GM21390 (cell line): ENCODE measurements at regions not wholly inside any gene's neighbourhood (a gene's known extent, or its start where the extent isn't known, plus 50 kb on each side); places are given as distances from the start of the nearest gene placed in this dataset.

ENCODE experiments used
- ATAC-seq: cut with Tn5 transposase; IDR thresholded peaks from one replicate; pipeline ENCODE4 v1.9.1; 2021; ENCODE audit not compliant: unreplicated experiment

- ATAC-seq = no peak
Observed at GRCh38 chr5:66459728-66460127, 136.5 kb upstream of the MAST4 start.

DNA sequence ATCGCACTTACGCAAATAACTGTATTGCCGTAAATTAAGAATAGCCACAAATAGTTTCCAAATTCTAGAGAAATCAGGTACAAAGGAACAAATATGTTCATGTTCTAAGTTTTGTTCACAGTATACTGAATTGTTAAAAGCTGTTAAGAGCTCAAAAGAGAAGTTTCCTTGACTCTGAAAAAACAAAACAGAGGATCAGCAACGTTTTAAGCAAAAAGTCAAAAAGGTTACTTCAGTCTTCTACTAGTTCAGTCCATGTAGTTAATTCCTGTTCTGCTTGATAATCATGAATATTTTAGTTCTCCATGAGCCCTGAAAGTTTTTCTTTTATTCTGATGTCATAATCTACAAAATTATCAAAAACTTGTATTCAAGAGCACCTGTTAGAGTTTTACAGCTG is 128.6 kb upstream of the MAST4 start:
- ATAC-seq = no peak

DNA sequence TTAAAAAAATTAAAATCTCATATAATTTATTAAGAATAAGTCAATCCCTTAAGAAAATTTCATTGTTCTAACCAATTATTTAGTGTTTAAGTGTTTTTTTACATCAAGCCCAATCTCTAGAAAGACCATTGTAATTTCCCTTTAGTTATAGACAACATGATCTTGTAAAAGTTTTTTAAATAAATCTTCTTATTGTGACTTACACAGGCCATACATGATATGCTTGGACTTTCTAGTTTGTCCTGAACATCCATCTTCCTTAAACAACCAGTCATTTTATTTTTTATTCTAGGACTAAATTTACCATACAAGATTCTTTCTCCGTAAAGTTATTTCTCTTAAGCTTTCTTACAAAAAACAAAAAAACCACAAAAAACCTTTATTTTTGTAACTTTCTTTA is 126.5 kb upstream of the MAST4 start:
- ATAC-seq = no peak

- no peak for ATAC-seq
Observed at GRCh38 chr5:66472010-66472409, 124.2 kb upstream of the MAST4 start.

DNA sequence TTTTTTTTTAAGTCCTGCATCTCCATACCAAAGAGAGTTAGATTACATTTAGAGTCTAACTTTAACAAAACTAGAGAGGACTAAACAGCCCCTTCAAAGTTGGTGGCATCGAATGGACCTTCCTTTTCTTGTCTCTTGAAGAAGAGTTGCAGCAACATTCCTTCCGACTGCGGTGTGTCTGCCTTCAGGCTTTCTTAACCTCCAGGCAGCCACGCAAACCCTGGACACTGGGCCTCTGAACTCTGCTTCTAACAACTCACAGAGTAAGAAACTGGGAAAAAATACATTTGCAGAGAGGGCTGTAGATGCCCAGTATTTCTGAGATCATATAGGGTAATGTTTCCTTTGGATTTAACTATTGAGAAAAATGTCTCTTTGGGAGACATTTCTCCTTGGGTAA is 120.5 kb upstream of the MAST4 start:
- no peak for ATAC-seq

- no peak for ATAC-seq
Observed at GRCh38 chr5:66477596-66477995, 118.6 kb upstream of the MAST4 start.

- ATAC-seq = no peak
Observed at GRCh38 chr5:66494437-66494836, 101.8 kb upstream of the MAST4 start.

GRCh38 chr5:66498791-66499207 is 97.4 kb upstream of the MAST4 start:
- no peak for ATAC-seq

GRCh38 chr5:66503203-66503789 is 92.9 kb upstream of the MAST4 start:
- ATAC-seq = no peak

DNA sequence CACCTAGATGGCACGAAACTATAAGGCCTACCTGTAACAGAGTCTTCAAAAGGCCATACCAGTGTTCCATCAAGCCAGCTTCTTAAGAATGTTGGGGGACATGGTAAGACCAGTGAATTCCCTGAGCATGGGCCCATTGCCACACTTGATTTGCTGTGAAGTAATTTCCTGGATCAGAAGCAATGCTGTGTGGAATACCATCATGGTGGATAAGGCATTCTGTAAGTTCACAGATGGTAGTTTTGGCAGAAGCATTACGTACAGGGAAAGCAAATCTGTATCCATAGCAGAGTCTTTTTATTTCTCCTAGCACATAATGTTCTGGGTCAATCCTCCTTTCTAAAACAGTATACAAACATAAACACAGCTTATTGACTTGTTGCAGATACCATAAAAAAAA is 89.1 kb upstream of the MAST4 start:
- no peak for ATAC-seq

DNA sequence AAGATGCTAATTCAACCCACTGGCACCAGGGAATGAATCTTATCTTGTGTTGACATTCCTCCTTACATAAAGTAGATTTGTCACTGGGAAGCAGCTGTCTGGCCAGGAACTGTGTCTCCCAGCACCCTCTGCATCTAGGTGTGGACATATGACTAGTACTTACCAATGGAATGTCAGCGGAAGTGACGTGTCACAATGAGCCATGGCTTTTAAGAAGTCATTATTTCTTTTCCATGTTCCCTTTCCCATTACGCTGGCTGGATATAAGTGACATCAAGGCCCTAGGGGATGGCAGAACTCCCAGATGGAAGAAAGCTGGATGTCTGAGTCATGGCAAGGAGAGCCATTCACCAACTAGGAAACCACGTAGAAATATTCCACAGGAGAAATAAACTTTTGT is 84.7 kb upstream of the MAST4 start:
- no peak for ATAC-seq

- no peak for ATAC-seq
Observed at GRCh38 chr5:66513130-66513529, 83.1 kb upstream of the MAST4 start.

DNA sequence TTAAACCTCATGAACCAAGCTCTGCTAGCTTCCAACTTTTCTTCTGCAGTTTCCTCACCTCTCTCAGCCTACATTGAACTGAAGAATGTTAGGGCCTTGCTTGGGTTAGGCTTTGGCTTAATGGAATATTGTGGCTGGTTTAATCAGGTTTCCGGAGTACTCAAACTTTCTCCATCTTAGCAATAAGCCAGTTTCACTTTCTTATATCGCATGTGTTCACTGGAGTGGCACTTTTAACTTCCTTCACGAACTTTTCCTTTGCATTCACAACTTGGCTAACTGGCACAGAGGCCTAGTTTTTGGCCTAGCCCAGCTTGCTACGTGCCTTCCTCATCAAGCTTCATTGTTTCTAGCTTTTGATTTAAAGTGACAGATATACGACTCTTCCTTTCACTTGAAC is 81.0 kb upstream of the MAST4 start:
- ATAC-seq = no peak

DNA sequence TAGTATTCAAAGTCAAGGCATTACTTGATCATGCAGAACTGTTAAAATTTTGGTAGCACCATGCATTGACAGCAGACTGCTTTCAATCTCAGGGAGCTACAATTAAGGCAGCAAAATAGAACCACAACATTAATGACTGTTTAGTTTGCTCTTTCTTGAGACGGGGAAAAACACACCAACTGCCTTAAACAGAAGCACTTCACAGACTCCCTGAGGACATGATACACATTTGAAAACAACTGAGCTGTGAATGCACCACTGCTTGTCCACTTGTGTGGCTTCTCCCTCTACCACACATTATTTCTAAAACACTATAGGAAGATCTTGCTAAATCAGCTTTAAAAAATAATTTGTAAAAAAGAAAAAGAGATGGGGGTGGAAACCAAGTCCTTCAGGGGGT is 79.6 kb upstream of the MAST4 start:
- no peak for ATAC-seq

- no peak for ATAC-seq
Observed at GRCh38 chr5:66517351-66517750, 78.8 kb upstream of the MAST4 start.

- no peak for ATAC-seq
Observed at GRCh38 chr5:66518052-66518451, 78.1 kb upstream of the MAST4 start.

DNA sequence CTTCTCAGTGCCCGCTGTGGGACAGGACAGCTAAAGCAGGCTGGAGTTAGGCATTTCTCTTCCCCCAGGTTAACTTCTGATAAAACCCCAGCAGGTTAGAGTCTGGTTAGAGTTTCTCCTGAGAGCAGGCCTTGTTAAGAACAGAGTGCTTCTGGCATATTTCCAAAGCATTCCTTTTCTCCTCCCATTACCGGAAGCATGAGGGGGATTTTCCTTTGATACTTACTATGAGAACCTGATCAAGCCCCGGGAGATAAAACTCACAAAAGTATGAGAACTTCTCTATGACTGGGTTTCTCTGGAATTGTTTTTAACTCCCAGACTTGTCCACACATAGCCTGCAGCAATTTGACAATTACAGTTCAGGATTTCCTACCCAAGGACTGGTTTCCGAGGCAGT is 77.4 kb upstream of the MAST4 start:
- ATAC-seq = no peak

DNA sequence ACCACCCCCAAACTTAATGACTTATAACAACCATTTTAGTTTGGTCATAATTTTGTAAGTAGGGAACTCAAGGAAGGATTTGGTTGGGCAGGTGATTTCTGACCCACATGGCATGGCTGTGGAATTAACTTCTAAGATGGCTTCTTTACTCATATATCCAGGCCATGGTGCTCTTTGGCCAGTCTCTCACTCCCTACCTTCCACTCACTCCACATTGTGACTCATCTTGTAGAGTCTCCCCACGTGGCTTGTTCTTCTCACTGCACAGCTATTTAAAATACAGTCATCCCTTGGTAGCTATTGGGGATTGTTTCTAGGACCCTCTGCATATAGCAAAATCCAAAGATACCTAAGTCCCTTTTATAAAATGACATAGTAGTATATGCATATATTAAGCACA is 76.6 kb upstream of the MAST4 start:
- no peak for ATAC-seq

DNA sequence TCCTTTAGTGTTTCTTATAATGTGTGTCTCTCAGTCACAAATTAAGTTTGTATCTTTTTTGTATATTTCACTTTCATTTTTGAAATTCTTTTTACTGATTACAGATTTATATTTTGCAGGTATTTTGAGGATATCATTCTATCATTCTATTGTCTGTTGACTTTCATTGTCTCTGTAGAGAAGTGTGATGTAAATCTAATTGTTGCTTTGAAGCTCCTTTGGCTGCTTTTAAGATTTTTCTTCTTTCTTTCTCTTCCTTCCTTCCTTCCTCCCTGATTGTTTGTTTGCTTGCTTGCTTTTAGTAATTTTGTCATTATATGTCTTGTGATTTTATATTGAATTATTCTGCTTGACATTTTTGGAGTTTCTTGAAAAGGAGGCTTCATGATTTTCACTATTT is 75.3 kb upstream of the MAST4 start:
- no peak for ATAC-seq

GRCh38 chr5:66527478-66528035 is 68.6 kb upstream of the MAST4 start:
- ATAC-seq = no peak

- no peak for ATAC-seq
Observed at GRCh38 chr5:66529182-66529581, 67.0 kb upstream of the MAST4 start.

GRCh38 chr5:66529704-66530103 is 66.5 kb upstream of the MAST4 start:
- ATAC-seq = no peak

DNA sequence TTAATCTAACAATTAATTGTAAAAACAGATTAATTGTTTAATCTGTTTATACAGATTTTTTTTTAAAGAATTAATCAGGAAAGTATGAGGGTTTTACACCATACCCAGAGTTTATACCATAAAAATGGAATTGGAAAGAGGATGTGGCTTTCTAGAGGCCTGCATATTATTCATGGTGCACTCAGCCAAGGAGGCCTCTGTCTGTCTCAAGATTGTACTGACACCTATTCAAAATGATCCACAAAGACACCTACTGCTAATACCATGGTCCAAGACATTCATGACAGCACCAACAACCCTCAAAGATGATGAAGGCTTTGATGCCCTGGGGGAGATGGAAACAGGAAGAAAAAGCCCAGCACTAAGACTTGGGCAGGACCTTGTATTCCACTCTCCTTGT is 58.1 kb upstream of the MAST4 start:
- ATAC-seq = no peak
